GM12872 (cell line): ENCODE measurements at regions not wholly inside any gene's neighbourhood (a gene's known extent, or its start where the extent isn't known, plus 50 kb on each side); places are given as distances from the start of the nearest gene placed in this dataset.

Source experiments
- TF ChIP-seq, protein P1 (sequence below): IDR thresholded peaks from 3 replicates; pipeline ENCODE4 v1.5.1; 2011; ENCODE audit warnings: low read depth, mild to moderate bottlenecking, low read length, moderate library complexity; ENCODE audit not compliant: insufficient read depth

- TF ChIP-seq, protein P1, sequence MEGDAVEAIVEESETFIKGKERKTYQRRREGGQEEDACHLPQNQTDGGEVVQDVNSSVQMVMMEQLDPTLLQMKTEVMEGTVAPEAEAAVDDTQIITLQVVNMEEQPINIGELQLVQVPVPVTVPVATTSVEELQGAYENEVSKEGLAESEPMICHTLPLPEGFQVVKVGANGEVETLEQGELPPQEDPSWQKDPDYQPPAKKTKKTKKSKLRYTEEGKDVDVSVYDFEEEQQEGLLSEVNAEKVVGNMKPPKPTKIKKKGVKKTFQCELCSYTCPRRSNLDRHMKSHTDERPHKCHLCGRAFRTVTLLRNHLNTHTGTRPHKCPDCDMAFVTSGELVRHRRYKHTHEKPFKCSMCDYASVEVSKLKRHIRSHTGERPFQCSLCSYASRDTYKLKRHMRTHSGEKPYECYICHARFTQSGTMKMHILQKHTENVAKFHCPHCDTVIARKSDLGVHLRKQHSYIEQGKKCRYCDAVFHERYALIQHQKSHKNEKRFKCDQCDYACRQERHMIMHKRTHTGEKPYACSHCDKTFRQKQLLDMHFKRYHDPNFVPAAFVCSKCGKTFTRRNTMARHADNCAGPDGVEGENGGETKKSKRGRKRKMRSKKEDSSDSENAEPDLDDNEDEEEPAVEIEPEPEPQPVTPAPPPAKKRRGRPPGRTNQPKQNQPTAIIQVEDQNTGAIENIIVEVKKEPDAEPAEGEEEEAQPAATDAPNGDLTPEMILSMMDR = no peak
Measured at GRCh38 chr5:102031711-102032110, 264.4 kb downstream of the SLCO4C1 start.

DNA sequence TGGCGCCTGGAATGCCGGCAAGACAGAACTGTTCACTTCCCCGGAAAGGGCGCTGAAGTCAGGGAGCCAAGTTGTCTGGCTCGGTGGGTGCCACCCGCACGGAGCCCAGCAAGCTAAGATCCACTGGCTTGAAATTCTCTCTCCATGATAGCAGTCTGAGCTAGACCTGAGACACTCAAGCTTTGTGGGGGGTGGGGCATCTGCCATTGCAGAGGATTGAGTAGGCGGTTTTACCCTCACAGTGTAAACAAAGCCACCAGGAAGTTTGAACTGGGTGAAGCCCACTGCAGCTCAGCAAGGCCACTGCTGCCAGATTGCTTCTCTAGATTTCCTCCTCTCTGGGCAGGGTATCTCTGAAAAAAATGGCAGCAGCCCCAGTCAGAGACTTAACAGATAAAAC lies 277.4 kb downstream of the SLCO4C1 start:
- TF ChIP-seq, protein P1 = no peak

DNA sequence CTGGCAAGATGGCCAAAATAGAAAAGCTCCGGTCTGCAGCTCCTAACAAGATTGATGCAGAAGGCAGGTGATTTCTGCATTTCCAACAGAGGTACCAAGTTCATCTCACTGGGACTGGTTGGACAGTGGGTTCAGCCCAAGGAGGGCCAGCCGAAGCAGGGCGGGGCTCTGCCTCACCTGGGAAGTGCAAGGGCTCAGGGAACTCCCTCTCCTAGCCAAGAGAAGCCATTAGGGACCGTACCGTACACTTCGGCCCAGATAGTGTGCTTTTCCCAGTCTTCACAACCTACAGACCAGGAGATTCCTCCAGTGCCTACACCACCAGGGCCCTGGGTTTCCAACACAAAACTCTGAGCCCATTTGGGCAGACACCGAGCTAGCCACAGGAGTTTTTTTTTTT lies 277.8 kb downstream of the SLCO4C1 start:
- TF ChIP-seq, protein P1 = no peak

DNA sequence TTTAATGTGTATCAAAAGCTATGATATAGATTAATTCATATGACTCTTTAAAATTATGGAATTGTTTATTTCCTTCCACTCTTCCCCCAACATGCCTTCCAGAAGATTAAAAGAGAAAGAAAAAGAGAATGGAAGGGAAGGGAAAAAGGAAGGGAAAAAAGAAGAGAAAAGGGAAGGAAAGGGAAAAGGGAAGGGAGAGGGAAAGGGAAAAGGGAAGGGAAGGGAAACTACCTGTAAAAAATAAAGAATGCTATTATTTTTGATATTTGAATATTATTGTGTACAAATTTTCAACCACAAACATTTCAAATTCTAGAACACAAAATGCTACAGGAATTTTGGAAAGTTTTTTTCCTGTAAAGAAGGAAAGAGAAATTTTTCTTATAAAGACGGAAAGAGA lies 281.7 kb downstream of the SLCO4C1 start:
- TF ChIP-seq, protein P1 = no peak

DNA sequence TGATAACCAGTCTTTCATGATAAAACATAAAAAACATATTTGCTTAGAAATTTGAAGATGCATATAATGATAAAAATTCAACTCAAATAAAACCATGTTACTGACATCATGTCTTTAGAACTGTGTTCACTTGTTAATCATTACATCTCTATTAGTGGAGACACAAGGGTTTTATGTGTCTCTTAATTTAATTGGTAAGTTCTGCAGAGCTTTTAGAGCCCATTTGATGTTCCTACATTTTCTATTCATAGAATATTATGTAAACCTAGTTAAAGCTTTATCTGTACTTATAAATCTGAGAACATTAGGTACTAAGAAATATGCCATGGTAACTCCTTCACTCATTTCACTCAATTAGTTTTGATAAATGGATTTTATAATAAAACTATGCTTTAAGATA lies 285.4 kb downstream of the SLCO4C1 start:
- TF ChIP-seq, protein P1 = no peak

GRCh38 chr5:101997235-101997634 lies 298.8 kb downstream of the SLCO4C1 start:
- TF ChIP-seq, protein P1 = no peak

- TF ChIP-seq, protein P1 = no peak
Measured at GRCh38 chr5:101995585-101995984, 300.5 kb downstream of the SLCO4C1 start.

- TF ChIP-seq, protein P1 = no peak
Measured at GRCh38 chr5:101991486-101991885, 304.6 kb downstream of the SLCO4C1 start.
